PC-9 (cell line): ENCODE measurements at regions not wholly inside any gene's neighbourhood (a gene's known extent, or its start where the extent isn't known, plus 50 kb on each side); places are given as distances from the start of the nearest gene placed in this dataset.

Experiments used
- BruUV-seq: library from RNA; stranded (reverse); fragments of 400-500 nt; replicated peaks from 2 replicates; lab custom pipeline; 2021; lab: Mats Ljungman, UMichigan
- CTCF ChIA-PET: fragments of 300-600 bp; sonication (Branson Sonifier 250); formaldehyde crosslinking; loops from one replicate; lab custom pipeline; 2022; ENCODE audit warnings: antibody characterized with exemption; lab: Charles Lee
- POLR2A ChIA-PET: fragments of 300-600 bp; sonication (Branson Sonifier 250); formaldehyde crosslinking; loops from one replicate; lab custom pipeline; 2022; ENCODE audit warnings: antibody characterized with exemption; ENCODE audit not compliant: unreplicated experiment; lab: Charles Lee
- DNase-seq, 2 experiments: peaks; one replicate each; pipeline versions ENCODE4 v3.0.0 to v3.0.0-alpha.2; 2015 to 2022; ENCODE audit warnings: mixed read lengths in 1 of 2
- H2AFZ ChIP-seq: fragments of 200-600 bp; sonication (generic); 2 replicates; pipeline ENCODE4 v1.8.1; 2017; ENCODE audit warnings: antibody characterized with exemption
- H3F3A ChIP-seq: fragments of 200-600 bp; sonication (generic); 2 replicates; pipeline ENCODE4 v1.8.1; 2017; ENCODE audit warnings: antibody characterized with exemption, mild to moderate bottlenecking, low read depth; ENCODE audit not compliant: insufficient read depth
- H3K27ac ChIP-seq: fragments of 200-600 bp; sonication (generic); 2 replicates; pipeline ENCODE4 v1.6.1; 2016; ENCODE audit warnings: mixed run types
- H3K27me3 ChIP-seq: fragments of 200-600 bp; sonication (generic); 2 replicates; pipeline ENCODE4 v1.6.1; 2016; ENCODE audit warnings: low read depth, mixed run types; ENCODE audit not compliant: insufficient read depth
- H3K36me3 ChIP-seq: fragments of 200-600 bp; sonication (generic); 2 replicates; pipeline ENCODE4 v1.6.1; 2016; ENCODE audit warnings: low read depth, mixed run types
- H3K4me1 ChIP-seq: fragments of 200-600 bp; sonication (generic); replicated peaks from 2 replicates; pipeline ENCODE4 v1.6.1; 2016; ENCODE audit warnings: mixed run types; ENCODE audit not compliant: insufficient read depth
- H3K4me2 ChIP-seq: fragments of 200-600 bp; sonication (generic); 2 replicates; pipeline ENCODE4 v1.6.1; 2017; ENCODE audit warnings: mixed run types
- H3K4me3 ChIP-seq: fragments of 200-600 bp; sonication (generic); 2 replicates; pipeline ENCODE4 v1.6.1; 2016; ENCODE audit warnings: mixed run types
- H3K79me2 ChIP-seq: fragments of 200-600 bp; sonication (generic); 2 replicates; pipeline ENCODE4 v1.6.1; 2017; ENCODE audit warnings: low read depth, mixed run types
- H3K9me2 ChIP-seq: fragments of 200-600 bp; sonication (generic); 2 replicates; pipeline ENCODE4 v1.8.1; 2017; ENCODE audit warnings: mild to moderate bottlenecking; ENCODE audit not compliant: insufficient read depth
- H3K9me3 ChIP-seq: fragments of 200-600 bp; sonication (generic); 2 replicates; pipeline ENCODE4 v1.8.1; 2016; ENCODE audit warnings: low read depth; ENCODE audit not compliant: insufficient read depth
- H4K20me1 ChIP-seq: fragments of 200-600 bp; sonication (generic); 2 replicates; pipeline ENCODE4 v1.8.1; 2017; ENCODE audit not compliant: insufficient read depth
- CTCF ChIP-seq: fragments of 200-600 bp; sonication (generic); conservative IDR thresholded peaks from 2 replicates; pipeline ENCODE4 v1.6.1; 2017; ENCODE audit warnings: mixed run types, antibody characterized with exemption, mild to moderate bottlenecking, moderate library complexity
- EZH2 ChIP-seq: fragments of 200-600 bp; sonication (generic); IDR thresholded peaks from 2 replicates; pipeline ENCODE4 v1.8.0; 2017; ENCODE audit warnings: antibody characterized with exemption, low read depth
- intact Hi-C: fragments of 100-400 bp; cut with micrococcal nuclease; formaldehyde crosslinking; loops from one replicate; pipeline ENCODE4 v1.10.0; 2022; ENCODE audit not compliant: unreplicated experiment

DNA sequence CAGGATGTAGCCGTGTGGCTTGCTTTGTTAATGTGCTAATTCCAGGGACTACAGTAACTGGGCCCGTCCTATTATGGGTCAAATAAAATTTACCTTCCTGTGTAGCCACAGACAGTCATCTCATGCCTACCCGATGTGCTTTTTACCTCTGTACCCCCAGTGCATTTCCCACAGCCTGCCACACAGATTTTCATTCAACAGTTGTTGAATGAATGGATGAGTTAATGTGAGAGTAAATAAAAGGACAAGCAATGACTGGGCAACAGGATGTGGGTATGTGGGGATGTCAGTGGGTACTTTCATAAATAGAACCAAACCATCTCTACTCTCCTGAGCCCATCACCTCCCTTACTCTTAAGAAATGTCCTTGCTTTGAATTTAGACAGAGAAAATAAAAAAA, 441.2 kb upstream of the ZNF462 start:
- no peak overlapping the region for H3K4me3 ChIP-seq
- no peak overlapping the region for H2AFZ ChIP-seq
- ChIA-PET CTCF (no interaction called here), POLR2A (no interaction called here)
- H3K27ac ChIP-seq: peak overlapping the region; percentile 80; the same call in 1 of the 2 replicates
- DNase-seq: no peak
- H3K9me2 ChIP-seq: no peaks in the 10 kb centered on the region
- no peak for TF ChIP-seq CTCF
- no peaks in the 10 kb centered on the region for H4K20me1 ChIP-seq
- H3K4me2 ChIP-seq: peak overlapping the region; percentile 60; the same call in 1 of the 2 replicates
- H3K36me3 ChIP-seq: no peaks in the 10 kb centered on the region
- peaks cover 32% of the 10 kb centered on the region for H3K4me1 ChIP-seq
- H3F3A ChIP-seq: peaks cover 9% of the 10 kb centered on the region
- no peaks in the 10 kb centered on the region; the same call in 1 of the 2 replicates for H3K9me3 ChIP-seq
- BruUV-seq: no TSS peak
- no peaks in the 10 kb centered on the region for H3K27me3 ChIP-seq
- H3K79me2 ChIP-seq: no peaks in the 10 kb centered on the region
- intact Hi-C loops: loop anchor here (5.0 to 10.0 kb wide), 3 partner anchors 47 to 1357 kb away; no protein-coding TSS in a partner anchor

- H3K79me2 ChIP-seq: no peaks in the 10 kb centered on the region
- H4K20me1 ChIP-seq: no peaks in the 10 kb centered on the region
- POLR2A ChIA-PET: no interaction called here
- H3K4me2 ChIP-seq: no peak overlapping the region
- CTCF ChIA-PET: no interaction called here
- no peak for DNase-seq
- no peak overlapping the region for H3K4me3 ChIP-seq
- no peaks in the 10 kb centered on the region for H3K27me3 ChIP-seq
- peaks cover 9% of the 10 kb centered on the region for H3F3A ChIP-seq
- BruUV-seq: no TSS peak
- H2AFZ ChIP-seq: no peak overlapping the region
- intact Hi-C loops: loop anchor here (5.0 to 10.0 kb wide), 3 partner anchors 49 to 1359 kb away; no protein-coding TSS in a partner anchor
- no peaks in the 10 kb centered on the region for H3K9me3 ChIP-seq
- H3K4me1 ChIP-seq: peaks cover 32% of the 10 kb centered on the region
- no peaks in the 10 kb centered on the region for H3K9me2 ChIP-seq
- H3K27ac ChIP-seq: no peak overlapping the region
- H3K36me3 ChIP-seq: no peaks in the 10 kb centered on the region
- TF ChIP-seq EZH2: no peak
- TF ChIP-seq CTCF: no peak
These were observed 439.4 kb upstream of the ZNF462 start for GRCh38 chr9:106423575-106423974.

DNA sequence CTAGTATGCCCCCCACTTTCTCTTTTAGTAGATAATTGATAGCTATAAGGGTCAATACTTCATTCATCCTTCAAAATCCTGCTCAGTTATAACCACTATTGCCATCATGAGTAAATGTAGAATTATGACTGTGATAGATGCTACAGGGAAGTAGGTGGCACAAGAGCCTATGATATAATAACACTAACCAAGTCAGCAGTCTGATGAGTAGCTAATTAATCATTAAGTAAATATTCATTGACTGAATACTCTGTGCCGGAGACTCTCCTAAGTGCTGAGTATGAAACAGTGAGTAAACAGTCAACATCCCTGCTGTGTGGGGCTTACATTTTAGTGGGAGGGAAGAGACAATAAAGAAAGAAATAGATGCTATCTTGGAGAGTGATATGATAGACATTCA, 430.3 kb upstream of the ZNF462 start:
- no peaks in the 10 kb centered on the region for H4K20me1 ChIP-seq

More for the DNA sequence above, 430.3 kb upstream of the ZNF462 start:
- DNase-seq: peak in 1 of 2 experiments; percentile 41
- Histone ChIP-seq H3K27ac (no peak overlapping the region), H3K9me3 (no peaks in the 10 kb centered on the region), H2AFZ (no peak overlapping the region; the same call in 1 of the 2 replicates), H3K79me2 (no peaks in the 10 kb centered on the region), H3K36me3 (no peaks in the 10 kb centered on the region), H3K4me3 (no peak overlapping the region), H3K9me2 (no peaks in the 10 kb centered on the region; the same call in 1 of the 2 replicates), H3F3A (peaks cover 5% of the 10 kb centered on the region; the same call in 1 of the 2 replicates), H3K4me2 (0 out of 2 replicates have a peak overlapping the region, but pooled peaks have one; percentile 13), H3K27me3 (no peaks in the 10 kb centered on the region), H3K4me1 (peaks cover 8% of the 10 kb centered on the region)
- intact Hi-C loops: no loop called here
- POLR2A ChIA-PET: no interaction called here
- TF ChIP-seq CTCF (no peak), EZH2 (no peak)
- no TSS peak for BruUV-seq
- CTCF ChIA-PET: no interaction called here
